ENCODE measurements at regions not wholly inside any gene's neighbourhood (a gene's known extent, or its start where the extent isn't known, plus 50 kb on each side); places are given as distances from the start of the nearest gene placed in this dataset.

GRCh38 chr10:111247781-111248389 lies 171.1 kb downstream of the ADRA2A start:
- H2AFZ ChIP-seq (ENCODE audit: low read length): no peak overlapping the region
- H3K9me2 ChIP-seq (replicated peaks; ENCODE audit: insufficient read depth, low read length): no peaks in the 10 kb centered on the region
- no peaks in the 10 kb centered on the region for H4K20me1 ChIP-seq (ENCODE audit: insufficient read depth, low read depth, low read length)
- DNase-seq: no peak
- no peak overlapping the region for H3K4me3 ChIP-seq (ENCODE audit: low read length)
- H3K9me3 ChIP-seq (ENCODE audit: low read length): no peaks in the 10 kb centered on the region
- H3K4me1 ChIP-seq (ENCODE audit: low read length): no peaks in the 10 kb centered on the region
- H3K27me3 ChIP-seq (ENCODE audit: low read length): no peaks in the 10 kb centered on the region
- no peaks in the 10 kb centered on the region for H3K79me2 ChIP-seq (ENCODE audit: low read length)
- H3K27ac ChIP-seq (ENCODE audit: low read length): no peak overlapping the region
- H3K4me2 ChIP-seq (ENCODE audit: low read depth, low read length, poor library complexity, severe bottlenecking): no peak overlapping the region
- no peak overlapping the region for H3K9ac ChIP-seq (ENCODE audit: low read length)
- H3K36me3 ChIP-seq (ENCODE audit: insufficient read depth, low read length): no peaks in the 10 kb centered on the region

- Histone ChIP-seq H2AFZ (ENCODE audit: low read length) (no peak overlapping the region), H3K79me2 (ENCODE audit: low read length) (no peaks in the 10 kb centered on the region), H3K9me3 (ENCODE audit: low read length) (no peaks in the 10 kb centered on the region), H3K9ac (ENCODE audit: low read length) (no peak overlapping the region), H3K4me1 (ENCODE audit: low read length) (no peaks in the 10 kb centered on the region), H3K27me3 (ENCODE audit: low read length) (no peaks in the 10 kb centered on the region), H3K4me3 (ENCODE audit: low read length) (no peak overlapping the region), H3K27ac (ENCODE audit: low read length) (no peak overlapping the region), H4K20me1 (ENCODE audit: insufficient read depth, low read depth, low read length) (no peaks in the 10 kb centered on the region), H3K9me2 (replicated peaks; ENCODE audit: insufficient read depth, low read length) (no peaks in the 10 kb centered on the region), H3K4me2 (ENCODE audit: low read depth, low read length, poor library complexity, severe bottlenecking) (no peak overlapping the region), H3K36me3 (ENCODE audit: insufficient read depth, low read length) (no peaks in the 10 kb centered on the region)
- DNase-seq: no peak
Measured at GRCh38 chr10:111249925-111250324, 173.1 kb downstream of the ADRA2A start.

- H3K4me2 ChIP-seq (ENCODE audit: low read depth, low read length, poor library complexity, severe bottlenecking): no peak overlapping the region
- H3K36me3 ChIP-seq (ENCODE audit: insufficient read depth, low read length): no peaks in the 10 kb centered on the region
- no peaks in the 10 kb centered on the region for H3K27me3 ChIP-seq (ENCODE audit: low read length)
- no peaks in the 10 kb centered on the region for H3K9me3 ChIP-seq (ENCODE audit: low read length)
- no peak overlapping the region for H3K4me3 ChIP-seq (ENCODE audit: low read length)
- no peak for DNase-seq
- no peak overlapping the region for H2AFZ ChIP-seq (ENCODE audit: low read length)
- H3K27ac ChIP-seq (ENCODE audit: low read length): no peak overlapping the region
- H3K4me1 ChIP-seq (ENCODE audit: low read length): no peaks in the 10 kb centered on the region
- no peaks in the 10 kb centered on the region for H4K20me1 ChIP-seq (ENCODE audit: insufficient read depth, low read depth, low read length)
- H3K9ac ChIP-seq (ENCODE audit: low read length): no peak overlapping the region
- no peaks in the 10 kb centered on the region for H3K9me2 ChIP-seq (replicated peaks; ENCODE audit: insufficient read depth, low read length)
- H3K79me2 ChIP-seq (ENCODE audit: low read length): no peaks in the 10 kb centered on the region
Measured at GRCh38 chr10:111261081-111261615, 184.3 kb downstream of the ADRA2A start.

GRCh38 chr10:111265341-111265740 lies 188.5 kb downstream of the ADRA2A start:
- Histone ChIP-seq H3K36me3 (ENCODE audit: insufficient read depth, low read length) (no peaks in the 10 kb centered on the region), H2AFZ (ENCODE audit: low read length) (no peak overlapping the region), H4K20me1 (ENCODE audit: insufficient read depth, low read depth, low read length) (no peaks in the 10 kb centered on the region), H3K4me3 (ENCODE audit: low read length) (no peak overlapping the region), H3K9me2 (replicated peaks; ENCODE audit: insufficient read depth, low read length) (no peaks in the 10 kb centered on the region), H3K27ac (ENCODE audit: low read length) (no peak overlapping the region), H3K4me2 (ENCODE audit: low read depth, low read length, poor library complexity, severe bottlenecking) (no peak overlapping the region), H3K4me1 (ENCODE audit: low read length) (no peaks in the 10 kb centered on the region), H3K9ac (ENCODE audit: low read length) (no peak overlapping the region), H3K79me2 (ENCODE audit: low read length) (no peaks in the 10 kb centered on the region), H3K27me3 (ENCODE audit: low read length) (no peaks in the 10 kb centered on the region), H3K9me3 (ENCODE audit: low read length) (no peaks in the 10 kb centered on the region)
- no peak for DNase-seq

GRCh38 chr10:111266165-111266564 lies 189.3 kb downstream of the ADRA2A start:
- Histone ChIP-seq H3K4me2 (ENCODE audit: low read depth, low read length, poor library complexity, severe bottlenecking) (no peak overlapping the region), H4K20me1 (ENCODE audit: insufficient read depth, low read depth, low read length) (no peaks in the 10 kb centered on the region), H3K9ac (ENCODE audit: low read length) (no peak overlapping the region), H3K27me3 (ENCODE audit: low read length) (no peaks in the 10 kb centered on the region), H2AFZ (ENCODE audit: low read length) (no peak overlapping the region), H3K27ac (ENCODE audit: low read length) (no peak overlapping the region), H3K79me2 (ENCODE audit: low read length) (no peaks in the 10 kb centered on the region), H3K9me3 (ENCODE audit: low read length) (no peaks in the 10 kb centered on the region), H3K9me2 (replicated peaks; ENCODE audit: insufficient read depth, low read length) (no peaks in the 10 kb centered on the region), H3K36me3 (ENCODE audit: insufficient read depth, low read length) (no peaks in the 10 kb centered on the region), H3K4me3 (ENCODE audit: low read length) (no peak overlapping the region), H3K4me1 (ENCODE audit: low read length) (no peaks in the 10 kb centered on the region)
- no peak for DNase-seq

GRCh38 chr10:111267673-111268072 lies 190.8 kb downstream of the ADRA2A start:
- Histone ChIP-seq H2AFZ (ENCODE audit: low read length) (no peak overlapping the region), H3K79me2 (ENCODE audit: low read length) (no peaks in the 10 kb centered on the region), H3K4me1 (ENCODE audit: low read length) (no peaks in the 10 kb centered on the region), H3K4me2 (ENCODE audit: low read depth, low read length, poor library complexity, severe bottlenecking) (no peak overlapping the region), H3K4me3 (ENCODE audit: low read length) (no peak overlapping the region), H3K9ac (ENCODE audit: low read length) (no peak overlapping the region), H4K20me1 (ENCODE audit: insufficient read depth, low read depth, low read length) (no peaks in the 10 kb centered on the region), H3K27me3 (ENCODE audit: low read length) (no peaks in the 10 kb centered on the region), H3K36me3 (ENCODE audit: insufficient read depth, low read length) (no peaks in the 10 kb centered on the region), H3K9me2 (replicated peaks; ENCODE audit: insufficient read depth, low read length) (no peaks in the 10 kb centered on the region), H3K27ac (ENCODE audit: low read length) (no peak overlapping the region), H3K9me3 (ENCODE audit: low read length) (no peaks in the 10 kb centered on the region)
- no peak for DNase-seq

- Histone ChIP-seq H3K9me3 (ENCODE audit: low read length) (no peaks in the 10 kb centered on the region), H3K4me3 (ENCODE audit: low read length) (no peak overlapping the region), H3K4me1 (ENCODE audit: low read length) (no peaks in the 10 kb centered on the region), H3K36me3 (ENCODE audit: insufficient read depth, low read length) (no peaks in the 10 kb centered on the region), H3K27me3 (ENCODE audit: low read length) (no peaks in the 10 kb centered on the region), H3K9ac (ENCODE audit: low read length) (no peak overlapping the region), H3K4me2 (ENCODE audit: low read depth, low read length, poor library complexity, severe bottlenecking) (no peak overlapping the region), H3K27ac (ENCODE audit: low read length) (no peak overlapping the region), H3K9me2 (replicated peaks; ENCODE audit: insufficient read depth, low read length) (no peaks in the 10 kb centered on the region), H3K79me2 (ENCODE audit: low read length) (no peaks in the 10 kb centered on the region), H2AFZ (ENCODE audit: low read length) (no peak overlapping the region), H4K20me1 (ENCODE audit: insufficient read depth, low read depth, low read length) (no peaks in the 10 kb centered on the region)
- DNase-seq: no peak
Measured at GRCh38 chr10:111273235-111273634, 196.4 kb downstream of the ADRA2A start.

GRCh38 chr10:111273635-111274034 lies 196.8 kb downstream of the ADRA2A start:
- H3K79me2 ChIP-seq (ENCODE audit: low read length): no peaks in the 10 kb centered on the region
- no peaks in the 10 kb centered on the region for H3K9me3 ChIP-seq (ENCODE audit: low read length)
- no peaks in the 10 kb centered on the region for H3K9me2 ChIP-seq (replicated peaks; ENCODE audit: insufficient read depth, low read length)
- no peak overlapping the region for H3K4me2 ChIP-seq (ENCODE audit: low read depth, low read length, poor library complexity, severe bottlenecking)
- no peak overlapping the region for H2AFZ ChIP-seq (ENCODE audit: low read length)
- no peaks in the 10 kb centered on the region for H3K36me3 ChIP-seq (ENCODE audit: insufficient read depth, low read length)
- no peaks in the 10 kb centered on the region for H3K4me1 ChIP-seq (ENCODE audit: low read length)
- no peak overlapping the region for H3K4me3 ChIP-seq (ENCODE audit: low read length)
- H3K9ac ChIP-seq (ENCODE audit: low read length): no peak overlapping the region
- H3K27me3 ChIP-seq (ENCODE audit: low read length): no peaks in the 10 kb centered on the region
- DNase-seq: no peak
- H4K20me1 ChIP-seq (ENCODE audit: insufficient read depth, low read depth, low read length): no peaks in the 10 kb centered on the region
- H3K27ac ChIP-seq (ENCODE audit: low read length): no peak overlapping the region

All from Karpas-422 (cell line).